Effector CD4-positive, alpha-beta T cell (primary cell): ENCODE measurements at regions not wholly inside any gene's neighbourhood (a gene's known extent, or its start where the extent isn't known, plus 50 kb on each side); places are given as distances from the start of the nearest gene placed in this dataset.
"Not testable (repeated sequence)": the region's sequence is repeated elsewhere in the genome, so short reads cannot be mapped to it uniquely, and the experiment has no call there.

Source experiments
- DNase-seq: peaks from one replicate; pipeline ENCODE4 v3.0.0-alpha.2; 2020

GRCh38 chr21:27930108-27930767, 963.4 kb upstream of the ADAMTS5 start:
- not testable (repeated sequence) for DNase-seq

GRCh38 chr21:27929179-27929578, 962.3 kb upstream of the ADAMTS5 start:
- not testable (repeated sequence) for DNase-seq

DNA sequence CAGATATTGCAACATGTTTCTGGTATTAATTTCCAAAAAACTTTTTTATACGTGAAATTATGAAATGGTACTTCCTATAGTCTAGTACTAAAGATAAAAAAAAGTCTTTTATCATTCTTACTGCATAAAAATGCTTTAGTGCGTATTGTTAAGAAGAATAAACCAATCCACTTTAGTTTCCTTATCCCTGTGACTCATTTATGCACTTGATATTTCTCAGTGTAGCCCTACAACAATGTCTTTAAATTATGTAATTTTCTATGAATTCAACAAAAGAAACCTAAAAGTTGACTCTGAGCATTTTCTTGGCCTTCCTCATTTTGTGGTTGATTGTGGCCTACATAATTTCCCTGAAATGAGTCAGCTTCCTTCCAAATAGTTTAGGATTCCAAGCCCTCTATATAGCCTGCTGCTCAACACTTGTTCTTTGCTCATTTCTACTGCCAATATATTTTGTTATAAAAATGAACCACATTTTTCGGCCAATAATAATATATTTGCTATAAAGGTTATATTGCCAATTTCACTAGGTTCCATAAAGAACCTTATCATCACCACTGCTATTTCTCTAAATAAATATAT, 961.7 kb upstream of the ADAMTS5 start:
- not testable (repeated sequence) for DNase-seq

GRCh38 chr21:27921421-27921820, 954.5 kb upstream of the ADAMTS5 start:
- not testable (repeated sequence) for DNase-seq

DNA sequence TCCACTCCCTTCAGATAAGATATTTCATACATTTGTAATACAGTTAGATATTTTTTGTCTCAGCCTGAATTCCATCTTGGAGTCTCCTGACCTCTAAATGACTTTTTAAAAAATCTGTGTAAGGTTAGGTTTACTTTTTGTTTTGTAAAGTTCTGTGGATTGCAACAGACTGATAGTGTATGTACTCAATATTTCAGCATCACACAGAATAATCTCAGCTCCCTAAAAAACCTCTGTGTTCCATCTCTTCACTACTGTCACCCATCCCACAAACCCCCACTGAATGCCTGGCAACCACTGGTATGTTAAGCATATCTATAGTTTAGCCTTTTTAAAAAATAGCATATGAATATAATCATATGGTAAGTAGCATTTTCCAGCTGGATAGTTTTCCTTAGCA, 951.1 kb upstream of the ADAMTS5 start:
- not testable (repeated sequence) for DNase-seq

GRCh38 chr21:27916326-27916725, 949.4 kb upstream of the ADAMTS5 start:
- not testable (repeated sequence) for DNase-seq

DNA sequence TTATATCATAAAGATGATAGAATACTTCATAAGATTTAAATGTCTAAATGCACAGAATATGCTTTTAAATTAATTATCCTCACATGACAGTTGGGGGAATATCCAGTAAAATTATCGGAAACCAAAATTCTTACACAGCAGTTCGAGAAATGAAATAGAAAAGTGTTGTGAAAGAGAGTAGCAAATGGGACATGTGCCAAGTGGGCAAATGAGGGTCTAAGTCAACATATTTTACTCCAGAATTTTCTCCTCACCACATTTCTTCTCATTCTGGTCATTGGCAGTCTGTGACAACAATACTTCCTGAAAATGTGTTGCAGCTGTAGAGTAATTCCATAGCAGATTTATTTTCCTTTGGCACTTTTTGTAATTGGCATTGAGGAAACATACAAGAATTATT, 945.2 kb upstream of the ADAMTS5 start:
- DNase-seq = not testable (repeated sequence)

DNA sequence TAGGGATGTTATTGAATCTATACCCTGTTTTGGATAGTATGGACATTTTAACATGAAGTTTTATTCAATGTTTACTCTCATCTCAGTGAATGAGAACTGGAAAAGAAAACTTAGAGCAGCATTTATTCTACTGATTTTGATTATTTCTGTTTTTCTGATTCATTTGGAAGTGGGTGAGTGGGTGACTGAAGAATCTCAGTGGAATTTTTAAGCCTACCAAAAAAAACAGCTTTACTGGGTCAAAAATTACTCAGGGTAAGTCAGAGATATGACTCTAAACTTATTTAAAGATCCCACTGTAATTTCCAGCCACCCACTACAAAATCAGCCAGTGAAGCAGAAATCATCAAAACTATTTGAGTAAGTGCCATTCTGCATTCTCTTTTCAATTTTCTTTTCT, 942.6 kb upstream of the ADAMTS5 start:
- not testable (repeated sequence) for DNase-seq

DNA sequence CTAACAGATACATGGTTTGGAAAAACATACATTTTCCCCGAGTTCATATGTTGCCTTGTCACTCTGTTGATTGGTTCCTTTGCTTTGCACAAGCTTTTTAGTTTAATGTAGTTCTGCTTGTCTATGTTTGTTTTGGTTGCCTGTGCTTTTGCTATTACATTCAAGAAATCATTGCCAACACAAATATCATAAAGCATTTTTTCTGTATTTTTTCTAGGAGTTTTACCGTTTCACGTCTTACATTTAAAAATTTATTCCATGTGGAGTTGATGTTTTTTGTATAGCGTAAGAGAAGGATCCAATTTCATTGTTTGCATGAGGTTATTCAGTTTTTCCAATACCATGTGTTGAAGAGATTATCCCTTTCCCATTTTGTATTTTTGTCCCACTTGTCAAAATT, 941.9 kb upstream of the ADAMTS5 start:
- not testable (repeated sequence) for DNase-seq

DNA sequence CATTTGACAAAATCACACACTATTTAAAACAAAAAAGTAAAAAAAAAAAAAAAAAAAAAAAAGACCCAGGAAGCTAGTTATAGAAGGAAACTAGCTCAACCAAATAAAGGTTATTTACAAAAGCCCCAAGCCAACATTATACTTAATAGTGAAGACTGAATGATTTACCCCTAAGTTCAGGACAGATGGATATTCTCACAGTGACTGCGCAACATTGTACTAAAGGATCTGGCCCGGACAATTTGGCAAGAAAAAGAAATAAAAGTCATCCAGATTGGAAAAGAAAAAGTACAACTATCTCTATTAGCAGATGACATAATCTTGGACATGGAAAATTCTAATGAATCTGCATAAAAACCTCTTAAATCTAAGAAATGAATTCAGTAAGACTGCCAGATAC, 936.0 kb upstream of the ADAMTS5 start:
- DNase-seq = not testable (repeated sequence)

DNA sequence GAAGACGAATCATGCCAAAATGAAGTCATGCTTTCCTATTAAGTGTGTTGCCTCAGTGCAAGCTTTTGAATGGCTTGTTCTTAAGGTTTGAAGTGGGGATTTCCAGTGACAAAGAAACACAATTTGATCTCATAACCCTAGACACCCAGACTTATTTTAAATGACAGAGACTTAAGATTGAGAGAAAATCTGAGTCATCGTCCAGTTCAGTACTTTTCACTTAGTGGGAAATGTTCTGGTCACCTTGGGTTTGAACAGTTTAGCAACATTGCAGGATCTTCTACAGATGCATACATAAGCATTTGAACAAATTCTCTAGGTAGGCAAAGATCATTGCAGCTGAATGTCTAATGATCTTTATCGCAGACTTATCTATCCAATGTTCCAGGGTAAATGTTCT, 926.7 kb upstream of the ADAMTS5 start:
- not testable (repeated sequence) for DNase-seq

- not testable (repeated sequence) for DNase-seq
These were observed 924.6 kb upstream of the ADAMTS5 start for GRCh38 chr21:27891495-27891894.

DNA sequence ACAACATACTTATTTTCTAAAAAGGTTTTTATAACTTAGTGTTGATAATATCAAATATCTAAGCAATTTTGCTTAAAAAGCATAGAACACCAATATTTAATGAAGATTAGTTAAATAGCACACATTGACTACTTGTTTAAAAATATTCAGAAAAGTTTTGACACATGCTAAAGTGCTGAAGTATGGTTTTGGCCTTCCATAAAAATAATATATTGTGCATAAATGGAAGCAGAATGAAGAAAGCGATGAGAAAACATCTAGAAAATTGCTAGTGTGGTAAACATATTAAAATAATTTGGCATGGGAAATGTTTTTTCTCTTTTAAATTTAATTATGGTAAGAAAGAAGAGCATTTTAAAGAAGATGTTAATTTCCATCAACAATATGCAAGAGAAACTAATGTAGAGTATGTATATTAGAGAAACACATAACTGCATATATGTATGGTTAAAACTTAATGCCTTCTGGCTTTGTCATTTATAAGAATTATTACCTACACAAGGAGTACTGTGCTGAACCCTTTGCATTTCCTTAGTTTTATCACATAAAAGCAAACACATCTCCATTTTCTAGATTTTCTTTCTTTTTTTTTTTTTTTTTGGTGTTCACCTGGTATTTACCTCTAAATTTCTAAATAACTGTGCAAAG, 921.0 kb upstream of the ADAMTS5 start:
- not testable (repeated sequence) for DNase-seq

DNA sequence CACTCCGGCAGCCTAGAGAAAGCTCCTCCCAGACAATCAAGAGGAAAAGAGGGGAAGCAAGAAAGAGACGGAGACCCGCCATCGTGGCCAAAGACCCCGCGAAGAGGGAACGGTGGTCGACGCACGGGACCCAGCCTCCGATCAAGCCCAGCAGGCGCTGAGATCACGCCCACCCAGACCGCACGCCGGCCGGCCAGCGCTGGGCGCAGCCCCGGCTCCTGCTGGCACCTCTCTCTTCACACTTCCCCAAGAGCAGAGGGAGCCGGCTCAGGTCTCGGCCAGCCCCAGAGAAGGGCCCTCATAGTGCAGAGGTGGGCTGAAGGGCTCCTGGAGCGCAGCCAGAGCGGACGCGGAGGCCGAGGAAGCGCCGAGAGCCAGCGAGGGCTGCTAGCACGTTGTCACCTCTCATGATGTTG, 918.4 kb upstream of the ADAMTS5 start:
- DNase-seq = no peak

DNA sequence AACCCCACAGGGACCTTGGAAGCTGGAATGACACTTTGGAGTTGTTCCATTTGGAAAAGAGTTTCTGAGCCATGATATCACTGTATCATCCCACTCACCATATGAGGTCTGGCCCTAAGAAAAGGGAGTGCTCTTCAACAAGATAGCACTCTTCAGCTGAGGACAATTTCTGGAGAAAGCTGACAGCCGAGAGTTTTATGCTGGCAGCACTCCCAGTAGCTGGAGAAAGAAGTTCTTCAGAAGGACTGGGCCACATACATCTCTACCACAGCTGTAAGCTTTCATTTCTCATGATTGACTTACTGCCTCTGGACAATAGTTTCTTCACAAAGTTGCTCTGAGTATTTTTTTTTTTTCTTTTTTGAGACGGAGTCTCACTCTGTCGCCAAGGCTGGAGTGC, 914.4 kb upstream of the ADAMTS5 start:
- DNase-seq = not testable (repeated sequence)

DNA sequence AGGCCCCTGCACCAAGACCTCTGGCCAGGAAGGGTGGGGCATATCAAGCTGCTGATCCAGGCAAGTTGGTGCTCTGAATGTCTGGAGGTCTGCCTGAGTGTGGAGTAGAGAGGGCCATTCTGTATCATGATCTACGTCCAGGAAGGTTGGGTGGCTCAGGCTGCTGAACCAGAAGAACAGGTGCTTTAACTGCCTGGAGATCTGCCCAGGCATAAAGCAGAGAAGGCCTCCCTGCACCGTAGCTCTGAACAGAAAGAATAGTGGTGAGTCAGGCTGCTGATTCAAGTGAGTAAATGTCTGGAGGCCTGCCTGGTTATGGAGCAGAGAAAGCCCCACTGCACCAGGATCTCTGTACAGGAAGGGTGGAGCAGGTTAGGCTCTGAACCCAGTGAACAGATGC, 905.5 kb upstream of the ADAMTS5 start:
- not testable (repeated sequence) for DNase-seq

DNA sequence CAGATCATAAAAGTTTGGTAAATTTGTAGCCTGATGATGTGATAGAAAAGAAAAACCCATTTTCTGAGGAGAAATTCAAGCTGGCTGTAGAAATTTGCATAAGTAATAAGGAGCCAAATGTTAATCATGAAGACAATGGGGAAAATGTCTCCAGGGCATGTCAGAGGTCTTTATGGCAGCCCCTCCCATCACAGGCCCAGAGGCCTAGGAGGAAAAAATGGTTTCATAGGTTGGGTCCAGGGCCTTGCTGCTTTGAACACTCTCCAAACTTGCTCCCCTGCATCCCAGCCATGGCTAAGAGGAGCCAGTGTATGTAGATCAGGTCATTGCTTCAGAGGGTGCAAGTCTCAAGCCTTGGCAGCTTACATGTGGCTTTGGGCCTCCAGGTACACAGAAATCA, 903.9 kb upstream of the ADAMTS5 start:
- not testable (repeated sequence) for DNase-seq

- DNase-seq = not testable (repeated sequence)
These were observed 893.5 kb upstream of the ADAMTS5 start for GRCh38 chr21:27860314-27860955.

DNA sequence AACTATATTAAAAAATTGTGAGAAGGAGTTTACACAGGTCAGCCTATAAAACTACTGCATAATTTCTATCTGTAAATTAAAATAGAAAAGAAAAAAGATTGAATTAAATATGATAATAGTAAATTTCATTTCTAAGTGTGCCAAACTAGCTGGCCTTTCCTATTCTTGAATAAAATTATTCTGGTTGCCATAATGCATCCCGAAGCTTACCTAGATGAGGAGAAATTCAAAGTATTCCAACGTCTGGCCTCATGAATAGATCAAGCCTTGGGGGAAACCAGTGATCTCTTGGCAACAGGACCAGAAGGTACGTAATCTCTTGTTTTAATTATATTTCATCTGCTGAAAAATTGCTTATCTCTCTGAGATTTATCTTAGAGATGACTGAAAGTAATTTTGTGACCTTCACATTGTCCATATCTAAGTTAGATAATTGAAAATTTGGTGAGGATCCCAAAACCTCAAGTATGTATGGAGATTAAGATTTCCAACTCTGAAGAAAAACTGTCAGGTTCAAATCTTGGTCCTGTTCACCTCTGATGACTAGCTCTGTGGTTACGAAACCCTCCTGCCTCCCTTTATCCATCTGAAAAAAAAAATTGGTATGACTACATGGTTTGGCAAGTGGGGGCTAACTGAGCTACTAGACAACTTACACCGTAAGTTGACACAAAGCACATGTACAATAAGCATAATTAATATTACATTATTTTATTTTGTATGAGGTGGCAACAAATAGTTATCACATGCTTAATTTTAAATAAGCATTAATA, 891.4 kb upstream of the ADAMTS5 start:
- DNase-seq = not testable (repeated sequence)

DNA sequence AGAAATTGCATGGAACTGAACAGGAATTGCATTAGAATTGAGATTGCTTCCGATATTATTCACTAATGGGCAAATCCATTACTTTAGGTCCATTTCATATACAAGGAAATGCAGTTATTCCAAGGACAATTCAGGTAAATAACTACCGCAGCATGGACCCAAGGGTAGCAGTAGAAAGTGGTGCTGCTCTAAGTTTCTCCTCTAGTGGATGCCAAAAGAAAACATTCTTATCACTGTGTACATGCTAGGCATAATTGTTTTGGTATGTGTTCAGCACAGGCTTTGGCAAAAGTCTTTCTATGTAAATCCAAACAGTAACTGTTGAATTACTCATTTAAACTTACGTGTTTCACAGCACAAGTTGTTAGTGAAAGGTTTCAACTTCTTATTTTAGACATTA, 890.1 kb upstream of the ADAMTS5 start:
- not testable (repeated sequence) for DNase-seq

DNA sequence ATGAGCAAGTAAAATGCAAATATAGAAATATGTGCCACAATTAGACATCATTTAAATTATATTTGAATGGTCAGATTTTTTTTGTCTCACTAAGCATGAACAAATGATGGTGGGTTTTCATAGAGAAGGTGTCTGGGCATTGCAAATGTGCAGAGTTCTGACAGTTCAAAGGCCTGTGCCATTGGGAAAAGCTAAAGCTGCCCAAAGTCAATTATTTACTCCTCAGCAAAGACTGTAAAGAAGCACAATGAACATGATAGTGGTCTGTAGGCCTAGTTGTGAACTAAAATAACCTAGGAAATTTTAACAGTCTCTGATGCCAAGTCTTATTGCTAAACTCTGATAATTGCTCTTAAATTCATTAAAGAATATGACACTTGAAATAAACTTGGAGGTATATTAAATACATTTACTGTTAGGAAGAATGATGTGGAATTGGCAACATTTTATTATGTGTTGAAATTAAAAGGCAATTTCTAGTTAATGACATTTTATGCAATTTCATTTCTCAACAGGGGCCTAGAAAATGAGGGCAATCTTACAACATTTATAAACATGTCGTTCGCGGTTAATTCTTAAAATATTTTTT, 874.3 kb upstream of the ADAMTS5 start:
- no peak for DNase-seq

DNA sequence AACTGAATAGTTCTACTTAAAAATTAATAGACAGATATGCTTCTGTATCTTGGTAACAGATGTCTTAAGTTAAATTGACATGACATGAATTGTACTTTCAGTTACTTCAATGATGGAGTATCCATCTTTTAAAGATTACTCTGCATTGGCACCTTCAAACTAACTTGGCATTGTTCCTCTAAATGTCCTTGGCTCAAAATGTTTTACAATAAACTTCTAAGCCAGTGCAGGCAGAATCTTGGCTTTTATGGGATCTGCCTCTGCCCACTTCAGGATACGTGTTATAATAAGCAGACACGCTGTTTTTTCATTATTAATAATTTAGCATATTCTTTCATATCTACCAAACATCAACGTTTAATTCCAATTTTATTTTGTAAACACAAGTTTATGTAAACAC, 873.4 kb upstream of the ADAMTS5 start:
- DNase-seq = no peak
